ENCODE measurements at regions not wholly inside any gene's neighbourhood (a gene's known extent, or its start where the extent isn't known, plus 50 kb on each side); places are given as distances from the start of the nearest gene placed in this dataset.

- DNase-seq = no peak
These were observed 64.0 kb upstream of the CHRM3 start for GRCh38 chr1:239322369-239322768.

GRCh38 chr1:239321877-239322276, 64.5 kb upstream of the CHRM3 start:
- DNase-seq = no peak

- no peak for DNase-seq
These were observed 68.4 kb upstream of the CHRM3 start for GRCh38 chr1:239317948-239318347.

GRCh38 chr1:239315631-239316217, 70.6 kb upstream of the CHRM3 start:
- DNase-seq = no peak

GRCh38 chr1:239311331-239311730, 75.0 kb upstream of the CHRM3 start:
- no peak for DNase-seq

GRCh38 chr1:239308701-239309333, 77.6 kb upstream of the CHRM3 start:
- peak; percentile 10 for DNase-seq

- no peak for DNase-seq
These were observed 78.5 kb upstream of the CHRM3 start for GRCh38 chr1:239307886-239308285.

- no peak for DNase-seq
These were observed 79.9 kb upstream of the CHRM3 start for GRCh38 chr1:239306426-239306825.

GRCh38 chr1:239303289-239303688, 83.1 kb upstream of the CHRM3 start:
- no peak for DNase-seq

- no peak for DNase-seq
These were observed 83.7 kb upstream of the CHRM3 start for GRCh38 chr1:239302696-239303095.

GRCh38 chr1:239301251-239301650, 85.1 kb upstream of the CHRM3 start:
- DNase-seq = no peak

GRCh38 chr1:239297910-239298309, 88.5 kb upstream of the CHRM3 start:
- DNase-seq = no peak

GRCh38 chr1:239293350-239294110, 92.8 kb upstream of the CHRM3 start:
- DNase-seq = no peak

GRCh38 chr1:239288820-239289554, 97.4 kb upstream of the CHRM3 start:
- no peak for DNase-seq

GRCh38 chr1:239287296-239287695, 99.1 kb upstream of the CHRM3 start:
- no peak for DNase-seq

GRCh38 chr1:239283216-239283615, 103.2 kb upstream of the CHRM3 start:
- DNase-seq = no peak

GRCh38 chr1:239282411-239282810, 104.0 kb upstream of the CHRM3 start:
- no peak for DNase-seq

- no peak for DNase-seq
These were observed 110.3 kb upstream of the CHRM3 start for GRCh38 chr1:239276051-239276450.

- DNase-seq = no peak
These were observed 112.0 kb upstream of the CHRM3 start for GRCh38 chr1:239274242-239274830.

GRCh38 chr1:239270509-239270908, 115.9 kb upstream of the CHRM3 start:
- no peak for DNase-seq

- DNase-seq = no peak
These were observed 116.7 kb upstream of the CHRM3 start for GRCh38 chr1:239269706-239270105.

GRCh38 chr1:239268941-239269340, 117.4 kb upstream of the CHRM3 start:
- no peak for DNase-seq

GRCh38 chr1:239268007-239268406, 118.4 kb upstream of the CHRM3 start:
- DNase-seq = no peak
